HG02588 (cell line): ENCODE measurements at regions not wholly inside any gene's neighbourhood (a gene's known extent, or its start where the extent isn't known, plus 50 kb on each side); places are given as distances from the start of the nearest gene placed in this dataset.
"Not testable (repeated sequence)": the region's sequence is repeated elsewhere in the genome, so short reads cannot be mapped to it uniquely, and the experiment has no call there.

Experiments
- ATAC-seq: cut with Tn5 transposase; IDR thresholded peaks from one replicate; pipeline ENCODE4 v1.9.1; 2021; ENCODE audit warnings: mild to moderate bottlenecking, moderate library complexity; ENCODE audit not compliant: unreplicated experiment

DNA sequence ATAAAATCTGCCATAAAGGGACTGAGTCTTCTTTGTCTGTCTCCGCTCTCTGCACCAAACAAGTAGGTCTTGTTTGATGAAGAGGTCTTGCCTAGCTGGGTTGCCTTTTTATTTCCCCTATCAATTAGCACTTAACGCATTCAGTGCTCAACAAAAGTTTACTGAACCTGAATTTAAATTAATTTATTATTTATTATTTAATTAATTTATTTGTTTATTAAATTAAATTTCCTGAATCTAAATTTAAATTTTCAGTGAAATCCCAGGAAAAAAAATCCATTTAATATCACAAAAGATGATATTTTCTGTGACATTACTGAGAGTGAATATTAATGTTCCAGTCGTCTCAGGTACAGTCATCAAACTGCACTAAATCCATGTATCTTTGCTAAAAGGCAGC, 164.9 kb upstream of the AGTR1 start:
- ATAC-seq = no peak

- no peak for ATAC-seq
Observed at GRCh38 chr3:148534089-148534988, 163.4 kb upstream of the AGTR1 start.

DNA sequence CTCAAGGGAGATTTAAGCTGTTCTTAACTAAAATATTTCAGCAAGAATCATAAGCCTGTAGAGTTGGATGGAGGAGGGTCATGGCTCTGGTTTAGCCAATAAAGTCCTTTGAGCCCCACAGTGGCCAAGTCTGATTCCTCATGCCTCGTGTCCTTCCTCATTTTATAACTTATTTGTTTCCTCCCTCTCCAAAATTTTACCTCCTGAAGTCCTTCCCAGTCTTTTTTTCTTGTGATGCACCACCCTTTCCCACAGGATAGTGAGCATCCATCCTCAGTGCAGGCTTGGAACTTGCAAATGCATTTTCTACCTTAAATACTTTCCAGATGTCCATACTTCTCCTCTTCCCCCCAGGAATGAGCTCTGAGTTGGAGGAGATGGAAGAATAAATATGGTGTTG, 162.7 kb upstream of the AGTR1 start:
- ATAC-seq = no peak

DNA sequence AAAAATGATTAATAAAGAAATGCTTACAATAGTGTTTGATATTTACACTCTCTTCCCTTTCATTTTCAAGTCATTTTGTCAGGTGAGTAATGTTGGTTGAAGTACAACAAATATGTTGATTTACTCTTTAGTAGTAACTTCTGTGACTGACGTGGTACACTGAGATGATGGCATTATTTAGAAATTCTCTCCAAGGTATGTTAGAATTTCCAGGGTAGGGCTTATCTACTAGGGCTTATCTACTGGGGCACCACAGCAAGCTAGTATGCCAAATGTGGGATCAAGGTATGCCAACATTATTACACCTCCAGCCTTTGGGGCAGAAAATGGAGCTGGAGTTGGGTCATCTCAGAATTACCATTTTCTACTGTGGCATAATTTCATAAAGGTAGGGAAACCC, 157.4 kb upstream of the AGTR1 start:
- ATAC-seq = no peak

GRCh38 chr3:148540851-148541250, 156.9 kb upstream of the AGTR1 start:
- no peak for ATAC-seq

- ATAC-seq = no peak
Observed at GRCh38 chr3:148546959-148547358, 150.7 kb upstream of the AGTR1 start.

DNA sequence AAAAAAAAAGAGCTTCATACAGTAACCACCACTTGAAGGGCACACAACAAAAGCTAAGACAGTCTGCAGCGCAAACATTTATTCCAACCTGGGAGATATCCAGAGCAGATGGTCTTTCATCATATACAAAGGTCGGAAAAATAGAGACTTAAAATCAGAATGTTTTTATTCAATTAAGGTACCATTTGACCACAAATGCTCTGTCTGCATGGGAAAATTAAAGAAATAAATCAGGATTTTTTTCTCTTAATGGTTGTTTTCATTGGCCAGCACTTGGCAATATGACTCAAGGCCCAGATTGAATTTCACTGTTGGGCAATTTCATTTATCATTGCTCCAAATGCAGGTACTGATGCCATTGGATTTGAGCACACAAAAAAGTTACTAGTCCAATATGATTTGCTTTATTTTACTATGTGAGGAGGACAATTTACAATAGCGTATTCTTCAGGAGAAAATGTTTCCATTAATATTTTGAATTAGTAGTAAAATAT, 145.9 kb upstream of the AGTR1 start:
- ATAC-seq = no peak

DNA sequence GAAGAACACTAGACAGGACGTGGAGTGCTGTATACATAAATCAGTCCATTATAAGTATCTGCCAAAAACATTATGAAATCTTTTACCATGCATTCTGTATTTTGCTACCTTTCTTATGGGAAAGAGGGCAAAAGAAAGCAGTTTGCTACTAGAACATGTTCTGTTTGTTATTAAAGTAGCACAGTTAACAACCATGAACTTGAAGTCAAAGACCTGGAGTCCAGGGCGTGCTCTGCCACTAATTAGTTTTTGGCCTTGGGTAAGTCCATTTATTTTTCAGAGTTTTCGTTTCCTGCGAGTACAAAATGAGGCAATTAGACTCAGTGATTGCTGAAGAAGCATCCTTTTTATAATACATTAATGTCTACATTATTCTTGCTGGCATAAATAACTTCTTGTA, 143.3 kb upstream of the AGTR1 start:
- no peak for ATAC-seq

- no peak for ATAC-seq
Observed at GRCh38 chr3:148556664-148557063, 141.0 kb upstream of the AGTR1 start.

- not testable (repeated sequence) for ATAC-seq
Observed at GRCh38 chr3:148577579-148577978, 120.1 kb upstream of the AGTR1 start.

DNA sequence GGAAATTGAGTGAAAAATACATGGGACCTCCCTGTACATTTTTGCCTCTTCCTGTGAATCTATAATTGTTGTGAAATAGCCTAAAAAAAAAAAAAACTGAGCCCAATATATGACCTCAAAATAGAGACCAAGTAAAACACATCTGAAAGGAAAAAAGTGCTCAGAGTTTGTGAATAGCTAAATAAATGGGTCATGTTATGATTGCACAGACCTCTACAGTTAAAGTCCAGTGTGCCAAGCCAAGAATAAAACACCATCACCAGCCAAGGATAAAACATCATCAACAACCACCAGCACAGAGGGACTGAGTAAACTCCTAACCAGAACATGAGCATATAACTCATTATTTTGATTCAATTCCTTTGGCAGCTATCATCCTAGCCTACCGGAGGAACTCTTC, 115.6 kb upstream of the AGTR1 start:
- no peak for ATAC-seq

DNA sequence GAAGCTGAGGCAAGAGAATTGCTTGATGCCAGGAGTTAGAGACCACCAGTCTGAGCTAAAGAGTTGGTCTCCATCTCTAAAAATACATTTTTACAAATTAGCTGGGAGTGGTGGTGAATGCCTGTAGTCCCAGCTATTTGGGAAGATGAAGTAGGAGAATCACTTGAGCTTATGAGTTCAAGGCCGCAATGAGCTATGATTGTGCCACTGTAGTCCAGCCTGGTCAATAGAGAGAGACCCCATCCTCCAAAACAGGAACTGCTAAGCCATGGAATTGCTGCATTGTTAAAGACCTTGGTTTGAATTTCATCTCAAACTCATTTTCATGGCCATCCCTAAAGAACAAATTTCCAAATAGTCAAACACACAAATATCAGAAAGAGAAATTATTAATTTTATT, 113.9 kb upstream of the AGTR1 start:
- no peak for ATAC-seq

DNA sequence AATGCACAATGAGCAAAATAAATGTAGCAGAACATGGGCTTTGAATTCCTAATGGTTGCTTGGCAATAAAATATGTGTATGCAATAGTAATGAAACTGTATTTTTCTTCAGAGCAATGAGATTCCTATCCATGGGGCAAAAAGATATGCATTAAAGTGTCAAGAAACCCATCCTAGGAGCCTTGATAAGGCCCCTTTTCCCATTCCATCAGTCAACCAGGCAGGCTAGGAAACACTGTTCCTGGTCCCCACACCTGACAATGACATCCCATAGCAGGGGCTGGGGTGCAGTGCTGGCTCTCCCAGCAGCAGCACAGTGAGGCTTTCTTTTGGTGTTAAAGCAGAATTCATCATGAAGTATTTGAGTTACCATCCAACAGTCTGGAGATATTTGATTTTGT, 113.3 kb upstream of the AGTR1 start:
- no peak for ATAC-seq

GRCh38 chr3:148585671-148586379, 111.9 kb upstream of the AGTR1 start:
- ATAC-seq = no peak

DNA sequence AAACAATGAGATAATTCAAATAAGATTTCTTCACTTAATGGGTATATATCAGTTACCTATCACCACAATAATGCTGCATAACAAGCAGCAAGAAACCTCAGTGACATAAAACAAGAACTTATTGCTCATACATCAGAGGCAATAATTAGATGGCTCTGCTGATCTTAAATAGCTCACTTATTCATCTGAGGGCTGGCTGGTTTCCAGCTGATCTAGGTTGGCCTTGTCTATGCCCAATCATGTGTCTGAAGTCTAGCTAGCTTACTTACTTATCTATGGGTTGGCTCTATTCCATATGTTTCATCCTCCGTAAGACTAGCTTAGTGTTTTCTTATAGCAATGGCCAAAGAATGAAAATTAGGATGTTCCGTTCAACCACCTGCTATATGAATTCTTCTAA, 109.4 kb upstream of the AGTR1 start:
- no peak for ATAC-seq

DNA sequence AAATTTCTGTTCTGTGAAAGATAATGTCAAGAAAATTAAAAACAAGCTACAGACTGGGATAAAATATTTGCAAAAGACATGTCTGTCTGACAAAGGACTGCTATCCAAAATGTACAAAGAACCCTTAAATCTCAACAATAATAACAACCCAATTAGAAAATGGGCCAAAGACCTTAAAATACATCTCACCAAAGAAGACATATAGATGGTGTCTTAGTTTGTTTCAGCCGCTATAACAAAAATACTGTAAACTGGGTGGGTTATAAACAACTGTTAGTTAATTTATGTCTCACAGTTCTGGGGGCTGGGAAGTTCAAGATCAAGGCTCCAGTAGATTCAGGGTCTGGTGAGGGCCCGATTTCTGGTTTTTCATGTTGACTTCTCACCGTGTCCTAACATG, 106.2 kb upstream of the AGTR1 start:
- ATAC-seq = no peak

- no peak for ATAC-seq
Observed at GRCh38 chr3:148598619-148599018, 99.1 kb upstream of the AGTR1 start.

DNA sequence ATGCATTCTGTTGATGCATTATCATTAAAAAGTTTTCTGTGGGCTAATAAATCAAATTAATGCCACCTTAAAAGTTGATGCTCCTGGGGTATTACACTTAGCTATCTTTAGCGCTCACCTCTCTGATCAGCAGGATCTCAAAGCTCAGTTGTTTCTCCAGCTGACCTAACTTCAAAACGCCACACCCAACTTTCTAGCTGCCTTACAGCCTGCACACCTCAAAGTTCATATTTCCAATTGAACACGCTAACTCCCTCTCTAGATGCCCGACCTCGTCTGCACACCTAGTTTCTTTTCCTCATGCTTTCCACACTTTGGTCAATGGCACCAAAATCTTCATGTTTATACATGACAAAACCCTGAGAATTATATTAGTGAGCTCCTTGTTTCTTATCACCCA, 98.2 kb upstream of the AGTR1 start:
- no peak for ATAC-seq

GRCh38 chr3:148600440-148600839, 97.3 kb upstream of the AGTR1 start:
- ATAC-seq = no peak

GRCh38 chr3:148600902-148601765, 96.6 kb upstream of the AGTR1 start:
- no peak for ATAC-seq
